Kidney (tissue), 13 donors: ENCODE measurements at regions not wholly inside any gene's neighbourhood (a gene's known extent, or its start where the extent isn't known, plus 50 kb on each side); places are given as distances from the start of the nearest gene placed in this dataset.
A peak's percentile ranks its signal among the peaks of the same experiment; 100 is the strongest.

Experiments used
- DNase-seq, 5 donors: peaks; one replicate each; pipeline ENCODE4 v3.0.0-alpha.2; 2013 to 2020
- FAIRE-seq: peaks from 2 replicates; lab custom pipeline; 2012; peaks lifted over from hg19 to GRCh38; lab: Jason Lieb, UNC
- H3K27ac ChIP-seq, 2 donors: one replicate each; pipeline ENCODE4 v1.7.0; 2013; ENCODE audit warnings: low read depth in 2 of 2, low read length in 2 of 2, inconsistent platforms in 1 of 2
- H3K27me3 ChIP-seq: one replicate; pipeline ENCODE4 v1.7.1; 2013; ENCODE audit warnings: low read length, inconsistent platforms; ENCODE audit not compliant: control insufficient read depth, insufficient read depth
- H3K36me3 ChIP-seq, 3 donors: one replicate each; pipeline versions ENCODE4 v1.7.0 to v1.7.1; 2013; ENCODE audit warnings: low read length in 3 of 3, control low read depth in 1 of 3, inconsistent platforms in 1 of 3; ENCODE audit not compliant: insufficient read depth in 3 of 3, control insufficient read depth in 2 of 3
- H3K4me1 ChIP-seq, 3 donors: one replicate each; pipeline versions ENCODE4 v1.7.0 to v1.7.1; 2013; ENCODE audit warnings: low read length in 3 of 3, inconsistent platforms in 1 of 3, low read depth in 1 of 3; ENCODE audit not compliant: control insufficient read depth in 2 of 3, insufficient read depth in 2 of 3
- H3K4me3 ChIP-seq, 3 donors: one replicate each; pipeline versions ENCODE4 v1.7.0 to v1.8.1; 2013; ENCODE audit warnings: low read length in 3 of 3, control low read depth in 1 of 3, inconsistent platforms in 1 of 3
- H3K9ac ChIP-seq, 3 donors: one replicate each; pipeline versions ENCODE4 v1.7.0 to v1.7.1; 2013; ENCODE audit warnings: low read length in 3 of 3, control low read depth in 1 of 3, inconsistent platforms in 1 of 3
- H3K9me3 ChIP-seq, 3 donors: one replicate each; pipeline versions ENCODE4 v1.7.0 to v1.7.1; 2013; ENCODE audit warnings: low read length in 3 of 3, control low read depth in 1 of 3, inconsistent platforms in 1 of 3; ENCODE audit not compliant: control insufficient read depth in 2 of 3, insufficient read depth in 1 of 3
- intact Hi-C: fragments of 100-400 bp; cut with DNase I; formaldehyde crosslinking; loops from one replicate; pipeline ENCODE4 v1.11.1; 2022
- TF ChIP-seq, protein P1 (sequence below): IDR thresholded peaks from 3 replicates; pipeline ENCODE4 v1.5.1; 2012; ENCODE audit warnings: mild to moderate bottlenecking, moderate library complexity, borderline replicate concordance; ENCODE audit not compliant: insufficient read depth; ENCODE audit errors: extremely low read depth
- donor health status: control.
- donor health status: control.
- donor health status: control.
- donor health status: control.
- donor health status: control.
- donor health status: DM: yes; HTN: yes; CAD: no.
- donor health status: Normal renal cell carcinoma (clear cell type).

DNA sequence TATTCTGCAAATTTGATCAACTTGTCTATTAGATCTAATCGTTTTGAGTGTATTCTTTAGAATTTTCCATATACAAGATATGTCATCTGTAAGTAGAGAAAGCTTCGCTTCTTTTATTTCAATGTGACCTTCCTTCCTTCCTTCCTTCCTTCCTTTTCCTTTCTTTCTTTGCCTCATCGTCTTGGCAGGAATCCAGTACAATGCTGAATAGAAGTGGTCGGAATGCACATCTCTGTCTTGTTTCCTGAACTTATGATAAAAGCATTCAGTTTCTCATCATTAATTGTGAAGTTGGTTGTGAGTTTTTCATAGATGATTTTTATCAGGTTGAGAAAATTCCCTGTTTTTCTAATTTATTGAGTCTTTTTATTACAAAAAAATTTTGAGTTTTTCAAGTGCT is 300.7 kb upstream of the ZNF32 start:
- Histone ChIP-seq H3K4me3 (no peak overlapping the region), H3K36me3 (no peaks in the 10 kb centered on the region), H3K9ac (no peak overlapping the region), H3K9me3 (peaks cover 0 to 4% (median 0%) of the 10 kb centered on the region in 3 donors), H3K27ac (no peak overlapping the region), H3K27me3 (no peaks in the 10 kb centered on the region), H3K4me1 (peaks cover 0 to under 1% (median 0%) of the 10 kb centered on the region in 3 donors)
- TF ChIP-seq, protein P1, sequence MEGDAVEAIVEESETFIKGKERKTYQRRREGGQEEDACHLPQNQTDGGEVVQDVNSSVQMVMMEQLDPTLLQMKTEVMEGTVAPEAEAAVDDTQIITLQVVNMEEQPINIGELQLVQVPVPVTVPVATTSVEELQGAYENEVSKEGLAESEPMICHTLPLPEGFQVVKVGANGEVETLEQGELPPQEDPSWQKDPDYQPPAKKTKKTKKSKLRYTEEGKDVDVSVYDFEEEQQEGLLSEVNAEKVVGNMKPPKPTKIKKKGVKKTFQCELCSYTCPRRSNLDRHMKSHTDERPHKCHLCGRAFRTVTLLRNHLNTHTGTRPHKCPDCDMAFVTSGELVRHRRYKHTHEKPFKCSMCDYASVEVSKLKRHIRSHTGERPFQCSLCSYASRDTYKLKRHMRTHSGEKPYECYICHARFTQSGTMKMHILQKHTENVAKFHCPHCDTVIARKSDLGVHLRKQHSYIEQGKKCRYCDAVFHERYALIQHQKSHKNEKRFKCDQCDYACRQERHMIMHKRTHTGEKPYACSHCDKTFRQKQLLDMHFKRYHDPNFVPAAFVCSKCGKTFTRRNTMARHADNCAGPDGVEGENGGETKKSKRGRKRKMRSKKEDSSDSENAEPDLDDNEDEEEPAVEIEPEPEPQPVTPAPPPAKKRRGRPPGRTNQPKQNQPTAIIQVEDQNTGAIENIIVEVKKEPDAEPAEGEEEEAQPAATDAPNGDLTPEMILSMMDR: no peak
- DNase-seq (no peak), FAIRE-seq (no peak)
- intact Hi-C loops: no loop called here

DNA sequence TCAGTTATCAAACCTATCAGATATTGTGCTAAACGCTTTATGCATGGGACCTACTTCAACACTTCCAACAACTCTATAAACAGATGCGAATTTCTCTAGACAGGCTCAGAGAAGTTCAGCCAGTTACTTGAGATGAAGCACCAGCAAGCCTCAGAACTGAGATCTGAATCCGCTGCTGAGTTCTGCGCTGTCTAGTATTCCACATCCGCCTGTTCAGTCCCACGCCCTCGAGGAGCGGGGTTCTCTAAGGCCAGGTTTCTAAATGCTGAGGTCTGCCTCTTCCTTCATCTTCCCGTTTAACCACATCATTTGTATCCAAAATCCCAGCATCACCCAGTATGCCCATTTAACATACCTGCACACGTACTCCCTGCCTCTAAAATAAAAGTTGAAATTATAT is 297.8 kb upstream of the ZNF32 start:
- no peaks in the 10 kb centered on the region for H3K27me3 ChIP-seq

DNA sequence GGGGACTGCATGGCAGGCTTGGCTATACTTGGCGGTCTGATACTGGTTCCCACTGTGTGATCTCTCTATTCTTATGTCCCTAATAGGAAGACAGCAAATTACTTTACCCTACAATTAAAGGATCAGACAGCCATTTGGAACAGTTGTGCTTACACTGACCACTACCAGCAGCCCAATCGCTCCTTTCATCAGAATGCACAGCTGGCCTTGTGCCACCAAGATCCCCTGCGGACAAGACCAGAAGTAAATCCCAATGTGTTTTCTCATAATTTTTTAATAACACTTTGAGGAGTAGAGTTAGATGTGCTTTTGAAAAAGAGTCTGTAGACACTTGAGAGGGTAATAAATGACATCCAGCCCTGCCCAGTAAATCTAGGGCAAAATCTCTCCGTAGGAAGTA is 297.2 kb upstream of the ZNF32 start:
- H3K27me3 ChIP-seq: no peaks in the 10 kb centered on the region
- H3K36me3 ChIP-seq: no peaks in the 10 kb centered on the region
- H3K9ac ChIP-seq: no peak overlapping the region
- DNase-seq (peak in 2 of 5 donors; percentile 4 to 9), FAIRE-seq (no peak)
- TF ChIP-seq, protein P1: no peak
- peaks cover 3 to 9% (median 7%) of the 10 kb centered on the region in 3 donors for H3K4me1 ChIP-seq
- H3K4me3 ChIP-seq: no peak overlapping the region
- intact Hi-C loops: no loop called here
- no peak overlapping the region for H3K27ac ChIP-seq
- no peaks in the 10 kb centered on the region for H3K9me3 ChIP-seq

More for the DNA sequence above, 297.8 kb upstream of the ZNF32 start:
- no peaks in the 10 kb centered on the region for H3K36me3 ChIP-seq
- peaks cover 3 to 8% (median 7%) of the 10 kb centered on the region in 3 donors for H3K4me1 ChIP-seq
- H3K9me3 ChIP-seq: no peaks in the 10 kb centered on the region
- DNase-seq: peak in 1 of 5 donors; percentile 5
- H3K27ac ChIP-seq: no peak overlapping the region
- intact Hi-C loops: no loop called here
- no peak overlapping the region for H3K4me3 ChIP-seq
- no peak overlapping the region for H3K9ac ChIP-seq
- no peak for FAIRE-seq
- TF ChIP-seq, protein P1: no peak

DNA sequence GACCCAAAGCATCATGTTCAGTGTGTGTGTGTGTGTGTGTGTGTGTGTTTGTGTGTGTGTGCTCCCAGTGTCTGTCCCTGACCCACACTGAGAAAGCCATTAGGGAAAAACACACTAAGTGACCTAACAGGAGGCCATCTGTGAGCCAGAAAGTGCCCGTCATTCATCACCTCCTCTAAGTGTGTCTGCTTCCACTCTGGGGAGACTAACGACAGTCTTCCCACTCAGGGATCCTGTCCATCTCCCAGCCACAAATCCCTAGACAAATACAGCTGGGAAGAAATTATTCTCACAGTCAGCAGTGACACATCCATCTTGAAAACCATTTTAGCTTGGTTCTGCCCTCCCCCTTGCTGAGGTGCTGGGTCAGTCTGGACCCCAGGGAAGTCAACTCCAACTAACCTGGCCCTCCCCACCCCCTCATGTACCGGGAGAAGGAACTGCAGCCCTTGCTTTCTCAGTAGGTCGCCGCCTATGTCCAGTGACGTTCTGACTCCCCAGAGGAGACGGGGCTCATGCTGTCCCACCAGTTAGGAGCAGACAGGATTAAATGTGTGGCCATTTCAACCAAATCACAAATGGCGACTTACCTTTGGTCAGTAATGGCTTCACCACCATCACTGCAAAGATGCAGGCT is 296.5 kb upstream of the ZNF32 start:
- FAIRE-seq: no peak
- peak in 1 of 5 donors; percentile 34 for DNase-seq
- H3K4me3 ChIP-seq: no peak overlapping the region
- H3K27ac ChIP-seq: peak overlapping the region in 1 of 2 donors; percentile 26
- intact Hi-C loops: no loop called here
- H3K36me3 ChIP-seq: no peaks in the 10 kb centered on the region
- TF ChIP-seq, protein P1: no peak
- H3K9me3 ChIP-seq: no peaks in the 10 kb centered on the region
- H3K27me3 ChIP-seq: no peaks in the 10 kb centered on the region
- peaks cover 3 to 9% (median 7%) of the 10 kb centered on the region in 3 donors for H3K4me1 ChIP-seq
- no peak overlapping the region for H3K9ac ChIP-seq
